ENCODE measurements at regions not wholly inside any gene's neighbourhood (a gene's known extent, or its start where the extent isn't known, plus 50 kb on each side); places are given as distances from the start of the nearest gene placed in this dataset.

DNA sequence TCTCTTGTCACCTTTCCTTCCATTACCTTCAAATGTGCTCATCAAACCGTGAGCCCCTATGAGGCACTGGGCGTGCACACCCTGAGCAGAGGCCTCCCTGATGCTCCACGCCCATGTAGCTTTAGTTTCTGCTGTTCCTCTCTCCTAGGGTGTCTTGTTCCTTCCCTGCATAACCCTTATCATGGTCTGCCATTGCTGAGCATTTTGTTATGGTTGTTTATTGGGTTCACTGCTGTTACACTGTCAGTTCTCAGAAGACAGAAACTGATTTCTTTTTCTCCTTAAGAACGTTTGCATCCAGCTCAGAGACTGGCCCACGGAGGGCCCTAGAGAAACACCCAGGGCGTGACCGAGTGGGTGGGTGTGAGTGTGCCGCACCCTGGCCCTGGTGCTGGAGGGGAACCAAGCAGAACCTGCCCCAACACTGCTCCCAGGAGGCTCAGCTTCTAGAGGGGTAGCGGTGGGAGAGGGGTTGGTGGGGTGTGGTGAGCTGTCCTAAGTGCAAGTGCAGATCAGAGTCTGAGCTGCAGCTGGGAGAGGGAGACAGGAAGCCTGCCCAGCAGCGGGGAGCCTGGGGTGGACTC lies 61.4 kb upstream of the URI1 start:
- peaks cover 3 to 6% (median 4%) of the 10 kb centered on the region in 3 donors for H3K27me3 Mint-ChIP-seq (ENCODE audit: low read depth in 3 of 3)
- TF ChIP-seq, protein P1, sequence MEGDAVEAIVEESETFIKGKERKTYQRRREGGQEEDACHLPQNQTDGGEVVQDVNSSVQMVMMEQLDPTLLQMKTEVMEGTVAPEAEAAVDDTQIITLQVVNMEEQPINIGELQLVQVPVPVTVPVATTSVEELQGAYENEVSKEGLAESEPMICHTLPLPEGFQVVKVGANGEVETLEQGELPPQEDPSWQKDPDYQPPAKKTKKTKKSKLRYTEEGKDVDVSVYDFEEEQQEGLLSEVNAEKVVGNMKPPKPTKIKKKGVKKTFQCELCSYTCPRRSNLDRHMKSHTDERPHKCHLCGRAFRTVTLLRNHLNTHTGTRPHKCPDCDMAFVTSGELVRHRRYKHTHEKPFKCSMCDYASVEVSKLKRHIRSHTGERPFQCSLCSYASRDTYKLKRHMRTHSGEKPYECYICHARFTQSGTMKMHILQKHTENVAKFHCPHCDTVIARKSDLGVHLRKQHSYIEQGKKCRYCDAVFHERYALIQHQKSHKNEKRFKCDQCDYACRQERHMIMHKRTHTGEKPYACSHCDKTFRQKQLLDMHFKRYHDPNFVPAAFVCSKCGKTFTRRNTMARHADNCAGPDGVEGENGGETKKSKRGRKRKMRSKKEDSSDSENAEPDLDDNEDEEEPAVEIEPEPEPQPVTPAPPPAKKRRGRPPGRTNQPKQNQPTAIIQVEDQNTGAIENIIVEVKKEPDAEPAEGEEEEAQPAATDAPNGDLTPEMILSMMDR (IDR thresholded peaks at IDR 0.05), result no peak
- Histone ChIP-seq H3K79me2 (ENCODE audit: insufficient read depth, low read length) (no peaks in the 10 kb centered on the region), H3K36me3 (replicated peaks in 1 of 2; ENCODE audit: control insufficient read depth in 1 of 2, insufficient read depth in 2 of 2, low read length in 2 of 2) (no peaks in the 10 kb centered on the region), H2AFZ (ENCODE audit: insufficient read depth, low read depth, low read length, poor library complexity, severe bottlenecking) (no peak overlapping the region), H3K27me3 (ENCODE audit: control insufficient read depth in 2 of 2, insufficient read depth in 2 of 2, low read length in 2 of 2) (no peaks in the 10 kb centered on the region), H3K27ac (ENCODE audit: low read depth in 1 of 2, low read length in 2 of 2) (no peak overlapping the region), H3K4me2 (replicated peaks; ENCODE audit: extremely low read depth, low read length, poor library complexity, severe bottlenecking) (no peak overlapping the region), H3K4me3 (replicated peaks in 1 of 3; ENCODE audit: low read depth in 2 of 3, low read length in 3 of 3) (no peak overlapping the region), H3K9me3 (replicated peaks in 1 of 2; ENCODE audit: control insufficient read depth in 1 of 2, insufficient read depth in 1 of 2, low read length in 2 of 2) (no peaks in the 10 kb centered on the region), H3K9ac (ENCODE audit: insufficient read depth, low read length, poor library complexity, severe bottlenecking) (no peak overlapping the region), H4K20me1 (ENCODE audit: insufficient read depth, low read length) (no peaks in the 10 kb centered on the region), H3K4me1 (ENCODE audit: control insufficient read depth in 1 of 2, insufficient read depth in 2 of 2, low read length in 2 of 2) (no peaks in the 10 kb centered on the region)
- peaks cover 6% of the 10 kb centered on the region for H3K4me1 Mint-ChIP-seq
- intact Hi-C loops (cut with micrococcal nuclease), result no loop called here
- no peak overlapping the region for H3K27ac Mint-ChIP-seq
- DNase-seq, result no peak
- WGBS (ENCODE audit: insufficient coverage), result 84% methylated on average over 7 of the region's 10 CpGs
- H3K9me3 Mint-ChIP-seq, result peaks cover 0 to 3% (median 0%) of the 10 kb centered on the region in 7 donors
- H3K36me3 Mint-ChIP-seq, result no peaks in the 10 kb centered on the region
- no peak overlapping the region for H3K4me3 Mint-ChIP-seq

DNA sequence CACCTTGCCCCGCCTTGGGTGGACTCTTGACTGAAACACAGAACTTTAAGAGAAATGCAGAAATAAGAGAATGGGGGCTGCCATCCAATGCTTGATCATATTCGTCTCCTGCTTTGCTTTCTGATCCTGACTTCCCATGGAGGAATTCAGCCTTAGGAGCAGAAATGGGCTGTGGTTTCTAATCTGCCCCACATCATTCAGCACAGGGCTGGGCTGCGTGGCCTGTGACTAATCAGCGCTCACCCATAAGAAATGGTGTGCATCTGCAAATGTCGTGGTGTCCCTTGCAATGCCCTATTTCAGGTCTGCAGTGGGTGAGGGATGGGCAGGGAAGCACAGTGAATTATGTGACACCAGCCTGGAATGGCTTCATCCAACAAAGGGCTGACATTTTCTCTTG lies 60.7 kb upstream of the URI1 start:
- 95% methylated on average over 4 of the region's 5 CpGs for WGBS (ENCODE audit: insufficient coverage)
- H3K4me2 ChIP-seq (replicated peaks; ENCODE audit: extremely low read depth, low read length, poor library complexity, severe bottlenecking), result no peak overlapping the region
- H3K4me1 ChIP-seq (ENCODE audit: control insufficient read depth in 1 of 2, insufficient read depth in 2 of 2, low read length in 2 of 2), result no peaks in the 10 kb centered on the region
- no peak overlapping the region for H3K4me3 ChIP-seq (replicated peaks in 1 of 3; ENCODE audit: low read depth in 2 of 3, low read length in 3 of 3)
- H3K27ac Mint-ChIP-seq, result no peak overlapping the region
- H3K4me1 Mint-ChIP-seq, result peaks cover 3% of the 10 kb centered on the region
- no peaks in the 10 kb centered on the region for H3K36me3 ChIP-seq (replicated peaks in 1 of 2; ENCODE audit: control insufficient read depth in 1 of 2, insufficient read depth in 2 of 2, low read length in 2 of 2)
- intact Hi-C loops (cut with micrococcal nuclease), result no loop called here
- no peaks in the 10 kb centered on the region for H3K9me3 ChIP-seq (replicated peaks in 1 of 2; ENCODE audit: control insufficient read depth in 1 of 2, insufficient read depth in 1 of 2, low read length in 2 of 2)
- H3K79me2 ChIP-seq (ENCODE audit: insufficient read depth, low read length), result no peaks in the 10 kb centered on the region
- H3K9me3 Mint-ChIP-seq, result peaks cover 0 to 3% (median 0%) of the 10 kb centered on the region in 7 donors
- TF ChIP-seq, protein P1 (IDR thresholded peaks at IDR 0.05), result no peak
- no peak overlapping the region for H2AFZ ChIP-seq (ENCODE audit: insufficient read depth, low read depth, low read length, poor library complexity, severe bottlenecking)
- H3K9ac ChIP-seq (ENCODE audit: insufficient read depth, low read length, poor library complexity, severe bottlenecking), result no peak overlapping the region
- H3K36me3 Mint-ChIP-seq, result no peaks in the 10 kb centered on the region
- no peak overlapping the region for H3K4me3 Mint-ChIP-seq
- H3K27ac ChIP-seq (ENCODE audit: low read depth in 1 of 2, low read length in 2 of 2), result no peak overlapping the region
- H4K20me1 ChIP-seq (ENCODE audit: insufficient read depth, low read length), result no peaks in the 10 kb centered on the region
- no peak for DNase-seq
- H3K27me3 Mint-ChIP-seq (ENCODE audit: low read depth in 3 of 3), result peaks cover 2 to 6% (median 4%) of the 10 kb centered on the region in 3 donors
- H3K27me3 ChIP-seq (ENCODE audit: control insufficient read depth in 2 of 2, insufficient read depth in 2 of 2, low read length in 2 of 2), result no peaks in the 10 kb centered on the region

Data from CD14-positive monocyte (primary cell).